Left ventricle myocardium superior (tissue), 1 donor: ENCODE measurements at regions not wholly inside any gene's neighbourhood (a gene's known extent, or its start where the extent isn't known, plus 50 kb on each side); places are given as distances from the start of the nearest gene placed in this dataset.

Experiments used
- ATAC-seq: fragments of 200-7000 bp; cut with Tn5 transposase; one replicate; pipeline ENCODE4 v1.9.1; 2020; ENCODE audit warnings: mild to moderate bottlenecking, moderate library complexity
- DNase-seq: peaks from one replicate; pipeline ENCODE4 v3.0.0-alpha.2; 2020
- intact Hi-C: fragments of 100-400 bp; cut with micrococcal nuclease; formaldehyde crosslinking; loops from one replicate; pipeline ENCODE4 v1.11.0; 2022
- donor health status: DM: no; HTN: yes; CAD: no; lungs with severe emphysema.

DNA sequence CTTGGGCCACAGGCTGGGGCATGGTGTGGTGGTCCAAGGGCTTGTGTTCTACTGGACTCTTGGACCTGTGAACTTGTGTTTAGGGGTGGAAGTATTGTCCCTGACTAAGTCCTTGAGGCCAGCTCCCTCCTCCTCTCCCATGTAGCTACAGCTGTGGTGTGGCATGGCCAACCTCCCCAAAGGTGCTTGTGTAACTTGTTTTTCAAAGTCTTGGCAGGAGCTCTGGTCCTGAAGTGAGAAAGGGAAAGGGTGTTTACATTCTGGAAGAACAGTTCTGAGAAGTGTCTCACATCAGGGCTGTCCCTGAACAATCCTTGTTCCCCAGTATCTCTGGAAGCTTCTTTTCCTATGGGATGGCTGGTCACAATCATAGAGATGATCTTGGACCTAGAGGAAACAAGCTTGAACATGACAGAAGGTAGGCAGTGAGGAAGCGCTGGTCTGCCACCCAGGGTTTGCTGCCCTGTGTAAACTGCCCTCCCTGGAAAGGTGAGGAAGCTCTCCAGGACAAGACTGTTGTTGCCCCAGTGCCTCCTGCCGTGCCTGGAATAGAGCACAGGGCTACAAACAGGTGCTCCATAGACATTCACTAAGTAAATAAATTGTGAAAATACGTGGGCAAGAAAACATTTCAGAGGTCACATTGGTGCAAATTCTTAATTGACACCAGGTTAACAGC, 64.6 kb upstream of the KLF9 start:
- intact Hi-C loops, result no loop called here
- ATAC-seq, result peak; percentile 9
- no peak for DNase-seq

DNA sequence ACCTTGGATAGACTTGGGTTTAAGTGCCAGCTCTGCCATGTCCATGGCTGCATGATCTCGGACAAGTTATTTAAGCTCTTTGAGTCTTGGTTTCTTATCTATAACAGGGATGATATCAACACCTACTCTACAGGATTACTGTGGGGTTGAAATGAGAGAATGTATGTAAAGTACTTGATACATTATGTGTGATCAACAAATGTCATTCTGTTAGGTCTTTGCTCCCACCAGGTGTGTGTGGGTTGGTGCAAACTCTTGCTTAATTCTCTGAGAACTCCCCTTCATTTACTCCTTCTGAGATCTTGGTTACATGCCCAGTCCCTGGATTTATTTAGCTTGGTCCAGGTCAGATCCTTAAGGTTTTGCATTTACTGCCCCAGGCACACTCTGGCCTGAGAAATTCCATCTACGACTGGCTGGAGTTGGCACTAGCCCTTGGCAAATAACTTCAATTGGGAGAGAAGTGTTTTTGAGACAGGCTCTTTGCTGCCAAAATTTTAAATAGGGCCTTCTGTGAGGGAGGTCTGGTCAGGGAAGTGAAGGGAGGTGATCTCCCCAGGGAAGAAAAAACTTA, 63.5 kb upstream of the KLF9 start:
- no peak for ATAC-seq
- intact Hi-C loops, result no loop called here
- no peak for DNase-seq

GRCh38 chr9:70477146-70477745, 62.8 kb upstream of the KLF9 start:
- DNase-seq (no peak), ATAC-seq (no peak)
- intact Hi-C loops, result no loop called here

DNA sequence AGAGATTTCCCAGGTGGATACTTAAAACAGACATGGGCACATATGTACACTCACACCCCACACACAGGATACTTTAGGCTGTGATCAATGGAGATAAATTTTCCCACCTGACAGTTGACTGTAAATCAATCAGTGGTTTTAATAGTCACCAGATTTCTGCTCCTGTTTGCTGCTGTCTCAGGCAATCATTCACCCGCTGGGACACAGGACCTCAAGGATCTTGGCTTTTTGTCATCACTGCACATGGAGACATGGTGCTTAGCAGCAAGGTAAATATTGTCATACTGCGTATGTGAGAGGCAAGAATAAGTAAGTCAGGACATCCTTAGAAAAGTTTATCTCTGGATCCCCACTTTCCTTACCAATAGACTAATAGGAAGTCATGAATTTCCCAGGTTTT, 60.8 kb upstream of the KLF9 start:
- DNase-seq, result no peak
- intact Hi-C loops, result no loop called here
- ATAC-seq, result no peak

DNA sequence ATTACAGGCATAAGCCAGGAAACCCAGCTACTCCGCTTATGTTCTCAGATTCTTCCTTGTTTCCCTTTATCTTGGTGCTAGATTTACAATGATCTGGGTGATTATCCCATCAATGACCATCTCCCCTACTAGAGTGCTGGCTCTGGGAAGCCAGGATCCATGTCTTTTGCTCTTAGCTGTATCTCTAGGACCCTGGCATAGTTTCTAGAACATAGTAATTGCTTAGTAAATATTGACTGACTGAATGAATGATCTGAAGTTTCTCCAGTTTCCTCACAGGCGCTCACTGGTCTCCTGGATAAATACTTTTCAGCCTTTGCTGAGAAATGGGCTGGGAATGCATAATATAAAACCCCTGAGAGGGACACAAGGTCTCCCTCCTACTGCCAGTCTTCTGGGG, 60.0 kb upstream of the KLF9 start:
- intact Hi-C loops, result loop anchor here (5.0 kb wide), 1 partner anchor 52 kb away; no protein-coding TSS in a partner anchor
- no peak for ATAC-seq
- DNase-seq, result no peak

DNA sequence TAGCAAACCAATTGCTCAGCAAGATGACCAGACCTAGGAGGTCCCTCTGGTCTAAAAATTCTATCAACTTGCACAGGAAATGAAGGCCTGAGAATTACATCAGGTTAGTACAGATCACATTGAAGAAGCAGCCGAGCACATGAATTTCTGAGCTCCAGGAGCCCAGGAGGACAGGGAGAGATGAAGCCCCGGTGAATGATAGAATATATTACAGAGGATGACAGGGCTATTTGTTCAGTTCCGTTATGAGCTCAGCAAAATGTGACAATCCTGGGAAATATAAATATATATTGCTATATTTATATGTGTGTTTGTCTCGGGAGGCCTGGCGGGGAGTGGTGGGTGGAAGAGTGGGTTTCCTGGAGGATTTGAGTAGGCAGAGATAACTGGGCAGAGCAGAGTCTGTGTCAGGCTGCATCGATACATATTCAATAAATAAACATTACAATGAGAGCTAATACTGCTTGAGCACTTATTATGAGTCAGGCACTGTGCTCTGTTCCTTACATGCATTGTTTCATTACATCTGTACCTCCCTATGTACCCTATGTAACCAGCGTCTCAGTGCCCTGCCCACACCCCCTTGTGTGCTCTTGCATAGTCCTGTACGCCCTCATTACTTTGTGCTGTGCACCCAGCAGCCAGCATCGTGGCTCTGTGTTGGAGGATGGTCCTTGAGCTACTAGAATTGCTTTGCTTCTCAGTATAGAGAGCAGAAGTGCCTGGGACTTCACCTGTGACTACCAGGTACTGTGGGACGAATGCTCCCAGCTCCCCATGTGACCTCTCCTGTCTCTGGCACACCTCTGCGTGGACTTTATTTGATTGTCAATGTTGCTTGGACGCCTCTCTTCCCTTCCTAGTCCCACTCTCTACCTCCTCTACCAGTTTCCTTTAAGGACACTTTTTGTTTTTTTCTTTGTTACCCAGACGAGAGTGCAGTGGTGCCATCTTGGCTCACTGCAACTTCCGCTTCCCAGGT, 58.1 kb upstream of the KLF9 start:
- ATAC-seq (no peak), DNase-seq (no peak)
- intact Hi-C loops, result loop anchor here (5.0 kb wide), 1 partner anchor 50 kb away; no protein-coding TSS in a partner anchor

DNA sequence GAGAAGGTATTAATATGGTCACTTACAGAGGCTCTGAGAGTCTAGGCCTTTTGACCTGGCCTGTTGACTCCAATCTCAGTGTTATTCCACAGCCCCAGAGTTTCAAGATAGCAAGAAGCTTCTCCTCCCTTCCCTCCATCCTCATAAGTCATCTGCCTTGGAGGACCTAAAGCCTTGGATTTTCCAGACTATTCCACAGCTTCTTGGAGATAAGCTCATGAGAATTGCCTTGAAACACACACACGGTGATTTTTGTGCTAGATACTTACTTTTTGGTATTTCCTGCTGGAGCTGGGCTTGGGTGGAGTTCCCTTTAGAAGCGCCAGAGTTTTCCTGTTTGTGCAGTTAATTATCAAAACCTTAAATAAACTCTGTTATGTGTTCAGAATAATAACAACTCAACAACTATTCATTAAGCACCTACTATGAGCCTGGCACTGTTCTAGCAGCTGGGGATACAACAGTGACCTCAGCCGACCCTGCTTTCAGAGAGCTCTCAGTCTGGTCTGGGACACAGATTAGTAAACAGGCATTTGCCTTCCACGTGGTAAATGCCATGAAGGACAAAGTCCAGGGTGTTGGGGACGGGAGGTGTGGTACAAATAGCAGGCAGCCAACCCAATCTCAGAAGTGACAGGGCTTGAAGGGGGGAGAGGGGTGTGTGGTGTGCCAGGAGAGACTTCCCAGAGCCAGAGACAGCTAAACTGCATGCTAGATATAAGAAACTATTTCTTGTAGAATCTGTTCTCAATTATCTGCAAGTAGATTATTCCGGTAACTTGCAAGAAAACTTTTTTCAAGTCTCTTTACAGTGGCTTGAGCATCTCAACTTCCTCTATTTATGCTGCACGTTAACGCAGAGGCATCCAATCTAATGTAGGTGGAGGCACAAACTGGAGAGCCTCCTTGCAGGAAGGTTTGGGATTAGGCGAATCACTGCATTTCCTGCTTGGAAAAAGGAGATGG, 55.9 kb upstream of the KLF9 start:
- intact Hi-C loops, result loop anchor here (5.0 kb wide), 1 partner anchor 48 kb away; no protein-coding TSS in a partner anchor
- ATAC-seq, result peak; percentile 93
- peak; percentile 64 for DNase-seq

- DNase-seq, result no peak
- ATAC-seq, result peak; percentile 17
- intact Hi-C loops, result no loop called here
These were observed 53.8 kb upstream of the KLF9 start for GRCh38 chr9:70468291-70468690.

- DNase-seq (no peak), ATAC-seq (no peak)
- intact Hi-C loops, result no loop called here
These were observed 52.6 kb upstream of the KLF9 start for GRCh38 chr9:70466976-70467561.

DNA sequence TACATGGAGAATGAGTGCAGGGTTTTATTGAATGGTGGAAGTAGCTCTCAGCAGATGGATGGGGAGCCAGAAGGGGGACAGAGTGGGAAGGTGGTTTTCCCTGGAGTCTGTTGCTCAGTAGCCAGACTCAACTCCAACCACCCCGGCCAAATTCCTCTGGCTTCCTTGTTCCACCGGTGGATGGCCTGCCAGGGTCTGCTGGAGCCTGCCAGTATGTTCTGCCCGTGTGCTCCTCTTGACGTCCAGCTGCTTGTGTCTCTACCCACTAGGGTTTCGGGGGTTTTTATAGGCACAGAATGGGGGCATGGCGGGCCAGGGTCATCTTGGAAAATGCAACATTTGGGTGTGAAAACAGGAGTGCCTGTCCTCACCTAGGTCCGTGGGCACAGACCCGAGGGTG, 51.4 kb upstream of the KLF9 start:
- ATAC-seq (no peak), DNase-seq (peak; percentile 45)
- intact Hi-C loops, result no loop called here

- DNase-seq, result no peak
- ATAC-seq, result no peak
- intact Hi-C loops, result no loop called here
These were observed 50.9 kb upstream of the KLF9 start for GRCh38 chr9:70465398-70465797.
